ENCODE measurements at regions not wholly inside any gene's neighbourhood (a gene's known extent, or its start where the extent isn't known, plus 50 kb on each side); places are given as distances from the start of the nearest gene placed in this dataset.
"Not testable (repeated sequence)": the region's sequence is repeated elsewhere in the genome, so short reads cannot be mapped to it uniquely, and the experiment has no call there.

- DNase-seq (ENCODE audit: low read depth in 4 of 4, low spot score in 1 of 4): no peak
These were observed 105.2 kb upstream of the OR5AK2 start for GRCh38 chr11:56883371-56883987.

GRCh38 chr11:56876621-56877275, 112.0 kb upstream of the OR5AK2 start:
- no peak for DNase-seq (ENCODE audit: low read depth in 4 of 4, low spot score in 1 of 4)

DNA sequence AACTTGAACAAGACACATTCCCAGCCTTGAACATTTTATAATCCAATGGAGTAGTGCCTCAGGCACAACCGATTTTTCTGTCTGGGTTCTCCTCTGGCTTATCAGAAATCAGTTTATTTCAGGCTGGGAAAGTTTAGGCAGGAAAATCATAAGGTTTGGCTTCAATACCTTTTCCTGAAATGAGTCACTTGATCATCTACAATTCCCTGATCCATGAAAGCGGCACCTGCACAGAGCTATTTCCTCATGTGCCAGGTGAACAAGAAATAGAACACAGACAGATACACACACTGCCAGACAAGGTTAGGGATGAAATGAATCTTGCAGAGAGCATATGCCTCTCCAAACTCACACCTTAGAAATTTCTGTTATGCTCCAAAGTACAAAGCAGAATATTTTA, 106.7 kb upstream of the OR9G4 start:
- DNase-seq (ENCODE audit: low read depth in 4 of 4, low spot score in 1 of 4): no peak

DNA sequence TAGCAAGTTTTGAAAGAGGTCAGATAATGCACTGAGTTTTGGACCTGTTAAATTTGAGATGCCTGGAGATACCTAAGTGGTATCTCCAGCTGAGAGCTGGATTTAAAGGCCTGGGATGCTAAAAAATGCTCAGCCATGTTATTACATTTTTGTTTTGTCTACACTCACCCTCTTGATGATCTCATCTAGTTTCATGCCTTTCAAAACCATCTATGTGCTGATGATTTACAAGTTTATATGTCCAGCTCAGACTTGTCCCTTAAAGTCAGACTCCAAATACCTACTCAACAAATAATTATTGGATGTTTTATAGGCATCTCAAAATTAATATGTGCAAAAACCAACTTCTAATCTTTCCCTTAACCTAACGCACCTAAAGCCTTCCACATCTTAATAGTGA, 103.6 kb upstream of the OR9G4 start:
- DNase-seq (ENCODE audit: low read depth in 4 of 4, low spot score in 1 of 4): no peak

DNA sequence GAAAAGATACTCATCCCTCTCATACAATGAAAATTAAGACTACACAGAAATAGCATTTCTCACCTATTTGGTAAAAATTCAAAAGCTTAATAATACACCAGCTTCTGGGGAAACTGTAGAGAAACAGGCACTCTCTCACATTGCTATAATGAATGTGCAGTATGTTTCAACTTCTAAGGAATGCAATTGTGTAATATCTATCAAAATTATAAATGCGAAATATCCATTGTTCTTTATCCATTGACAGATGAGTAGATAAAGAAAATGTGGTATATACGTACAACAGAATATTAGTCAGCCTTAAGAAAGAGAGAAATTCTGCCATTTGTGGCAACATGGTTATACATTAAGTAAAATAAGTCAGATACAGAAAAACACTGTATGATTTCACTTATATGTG, 101.4 kb upstream of the OR9G4 start:
- no peak for DNase-seq (ENCODE audit: low read depth in 4 of 4, low spot score in 1 of 4)

DNA sequence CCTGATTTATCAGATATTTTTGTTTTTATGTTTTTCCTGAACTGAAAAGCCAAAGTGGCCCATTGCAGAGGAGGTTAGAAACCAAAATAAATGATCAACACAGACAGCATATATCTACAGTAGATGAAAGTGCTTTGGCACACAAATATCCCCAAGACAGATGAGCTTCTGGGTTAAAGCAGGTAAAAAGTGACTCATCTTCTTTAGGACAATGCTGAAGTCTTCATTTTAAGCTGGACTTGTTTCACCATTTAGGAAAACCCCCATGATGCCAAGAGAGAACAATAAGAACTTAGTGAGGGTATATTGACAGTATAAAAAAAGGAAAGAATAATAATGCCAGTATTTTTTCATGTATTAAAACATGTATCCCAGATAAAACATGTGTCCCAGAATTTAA, 100.8 kb upstream of the OR9G4 start:
- no peak for DNase-seq (ENCODE audit: low read depth in 4 of 4, low spot score in 1 of 4)

DNA sequence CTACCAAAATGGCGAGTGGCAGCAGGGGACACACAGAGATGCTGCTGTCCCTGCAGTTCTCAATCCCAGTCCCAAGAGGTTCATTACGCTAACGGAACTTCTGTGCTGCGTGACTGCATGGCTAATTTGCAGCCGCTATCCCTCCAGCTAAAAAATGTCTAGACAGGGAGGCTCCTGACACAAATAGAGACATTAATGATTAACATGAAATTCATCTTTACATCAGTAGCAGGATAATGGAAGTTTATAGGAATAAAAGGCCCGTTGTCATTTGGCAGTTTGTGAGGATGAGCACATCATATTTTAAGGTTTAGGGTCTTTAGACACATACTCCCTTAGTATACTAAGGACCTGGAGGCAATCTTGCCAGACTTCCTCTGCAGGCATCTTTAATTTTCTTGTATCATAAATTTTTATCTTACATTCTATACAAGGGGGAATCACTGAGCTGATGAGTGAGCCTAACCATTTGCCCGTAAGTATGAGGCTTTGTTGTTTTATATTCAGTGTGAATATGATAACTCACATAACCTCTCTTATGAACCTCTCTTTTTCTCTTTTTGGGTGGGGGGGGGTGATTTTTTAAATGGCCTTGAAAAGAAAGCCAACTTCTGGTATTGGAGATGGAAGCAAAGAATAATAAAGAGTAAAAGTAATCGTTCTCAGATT, 99.8 kb upstream of the OR9G4 start:
- DNase-seq (ENCODE audit: low read depth in 4 of 4, low spot score in 1 of 4): no peak

DNA sequence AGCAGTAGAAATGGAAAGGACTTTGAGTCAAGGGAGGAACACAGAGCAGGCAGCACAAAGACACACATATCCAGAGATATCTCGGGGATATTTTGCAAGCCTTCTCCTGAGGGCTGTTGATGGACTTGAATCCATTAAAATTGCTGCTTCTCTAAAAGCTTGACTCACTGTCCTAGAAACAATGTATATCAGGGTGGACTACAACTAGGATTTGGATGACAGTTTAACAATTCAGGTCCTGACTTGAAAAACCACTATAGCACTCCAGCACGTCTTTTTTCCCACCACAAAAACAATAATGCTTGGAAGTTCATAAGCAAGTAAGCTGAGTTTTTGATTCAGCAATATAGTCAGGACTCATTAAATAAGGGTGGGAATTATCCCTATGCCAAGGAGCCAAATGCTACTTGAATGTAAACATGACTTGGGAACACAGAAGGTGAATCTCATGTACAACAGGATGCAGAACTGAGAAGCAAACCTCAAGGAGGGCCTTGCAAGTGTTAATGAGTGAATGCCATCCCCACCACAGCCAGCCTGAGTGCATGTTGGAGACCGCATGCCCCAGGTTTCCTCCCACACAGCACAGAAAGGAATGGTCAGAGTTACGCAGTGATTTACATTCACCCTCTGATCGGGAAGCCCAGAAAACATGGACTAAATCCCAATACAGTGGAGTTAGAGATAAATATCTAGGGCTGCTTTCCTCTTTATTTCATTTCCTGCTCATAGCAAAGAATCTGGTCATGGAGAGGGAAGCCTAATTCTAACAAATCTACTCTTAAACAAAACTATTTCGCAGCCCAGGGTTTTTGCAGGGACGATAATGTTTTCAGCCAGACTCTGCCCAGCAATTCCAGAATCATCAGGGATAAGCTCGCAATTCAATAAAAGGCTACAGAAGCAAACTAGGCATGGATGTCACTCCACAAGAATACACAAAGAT, 98.4 kb upstream of the OR9G4 start:
- DNase-seq (ENCODE audit: low read depth in 4 of 4, low spot score in 1 of 4): no peak

DNA sequence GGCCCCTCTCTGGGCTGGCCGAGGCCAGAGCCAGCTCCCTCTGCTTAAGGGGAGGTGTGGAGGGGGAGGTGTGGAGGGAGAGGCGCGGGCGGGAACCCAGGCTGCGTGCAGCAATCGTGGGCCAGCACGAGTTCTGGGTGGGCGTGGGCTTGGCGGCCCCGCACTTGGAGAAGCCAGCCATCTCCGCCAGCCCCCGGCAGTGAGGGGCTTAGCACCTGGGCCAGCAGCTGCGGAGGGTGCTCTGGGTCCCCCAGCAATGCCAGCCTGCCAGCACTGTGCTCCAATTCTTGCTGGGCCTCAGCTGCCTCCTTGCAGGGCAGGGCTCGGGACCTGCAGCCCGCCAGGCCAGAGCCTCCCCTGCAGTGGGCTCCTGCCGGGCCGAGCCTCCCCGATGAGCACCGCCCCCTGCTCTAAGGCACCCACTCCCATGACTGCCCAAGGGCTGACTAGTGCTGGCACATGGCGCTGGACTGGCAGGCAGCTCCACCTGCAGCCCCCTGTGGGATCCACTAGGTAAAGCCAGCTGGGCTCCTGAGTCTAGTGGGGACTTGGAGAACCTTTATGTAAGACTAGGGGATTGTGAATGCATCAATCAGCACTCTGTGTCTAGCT, 96.7 kb upstream of the OR9G4 start:
- DNase-seq (ENCODE audit: low read depth in 4 of 4, low spot score in 1 of 4): no peak

DNA sequence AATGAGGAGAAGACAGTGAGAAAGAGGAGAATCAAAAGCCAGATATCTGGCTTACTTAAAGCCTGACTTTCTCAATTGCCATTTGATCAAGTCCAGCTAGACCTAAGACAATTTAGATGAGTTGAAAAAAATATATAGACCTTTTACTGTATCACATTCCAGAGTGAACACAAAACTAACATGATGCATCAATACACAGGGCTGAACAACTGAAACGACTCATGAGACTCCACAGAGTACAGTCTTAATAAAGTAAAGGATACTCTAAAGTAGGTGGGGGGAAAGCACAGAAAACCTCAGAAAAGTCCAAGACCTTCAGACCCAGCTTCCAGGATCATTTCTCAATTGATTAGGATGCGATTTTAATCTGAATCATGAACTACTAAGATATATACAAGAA, 95.3 kb upstream of the OR9G4 start:
- DNase-seq (ENCODE audit: low read depth in 4 of 4, low spot score in 1 of 4): no peak

DNA sequence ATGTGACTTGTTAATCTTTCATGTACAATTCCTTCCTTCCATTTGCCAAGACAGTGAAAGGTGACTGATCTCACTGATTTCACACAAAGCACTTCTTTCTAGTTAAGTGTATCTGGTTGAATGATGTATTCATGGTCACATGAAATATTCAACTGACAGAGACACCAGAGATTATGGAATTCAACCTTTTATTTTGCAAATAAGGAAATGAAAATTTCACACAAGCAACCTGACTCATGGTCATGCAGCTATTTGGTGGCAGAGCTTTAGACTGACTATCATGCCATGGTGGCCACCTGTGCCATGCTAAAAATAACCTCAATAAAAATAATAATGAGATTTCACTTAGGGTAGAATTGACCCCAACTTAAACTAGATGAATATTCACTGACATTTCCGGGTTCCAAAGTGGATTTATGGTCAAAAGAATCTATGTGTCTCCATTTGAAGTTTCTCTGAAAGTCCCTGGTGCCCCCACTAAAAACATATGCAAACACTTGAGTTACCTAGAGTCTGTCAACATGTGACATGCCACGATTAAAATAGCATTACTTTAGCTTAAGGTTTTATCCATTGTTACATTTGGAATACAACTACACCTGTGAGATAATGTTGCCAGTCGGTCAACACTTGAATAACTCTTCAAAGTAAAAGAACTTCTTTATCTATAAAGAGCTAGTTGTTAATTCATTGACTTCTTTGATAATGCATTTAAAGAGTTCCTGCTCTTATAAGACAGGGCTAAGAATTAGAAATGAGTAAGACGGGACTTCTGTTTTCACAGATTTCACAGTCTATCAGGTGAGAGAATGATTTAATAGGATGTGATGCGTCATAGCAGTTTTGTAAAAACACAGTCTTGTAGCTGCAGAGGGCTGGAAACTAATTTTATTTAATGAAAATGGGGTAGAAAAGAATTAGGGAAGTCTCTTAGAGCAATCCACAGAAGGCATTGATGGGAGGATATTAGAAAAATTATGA, 94.6 kb upstream of the OR9G4 start:
- DNase-seq (ENCODE audit: low read depth in 4 of 4, low spot score in 1 of 4): no peak

- peak in 1 of 4 experiments; percentile 9 for DNase-seq (ENCODE audit: low read depth in 4 of 4, low spot score in 1 of 4)
These were observed 92.8 kb upstream of the OR9G4 start for GRCh38 chr11:56841210-56841810.

DNA sequence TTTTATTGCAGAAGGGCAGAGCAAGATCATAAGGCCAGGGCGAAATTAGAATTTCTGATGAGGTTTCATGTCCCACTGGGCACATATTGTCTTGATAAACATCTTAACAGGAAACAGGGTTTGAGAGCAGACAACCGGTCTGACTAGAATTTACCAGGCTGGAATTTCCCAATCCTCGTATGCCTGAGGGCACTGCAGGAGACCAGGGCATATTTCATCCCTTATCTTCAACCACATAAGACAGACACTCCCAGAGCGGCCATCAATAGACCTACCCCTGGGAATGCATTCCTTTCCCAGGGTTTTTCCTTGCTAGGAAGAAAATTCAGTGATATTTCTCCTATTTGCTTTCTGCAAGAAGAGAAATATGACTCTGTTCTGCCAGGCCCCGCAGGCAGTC, 78.9 kb upstream of the OR9G4 start:
- DNase-seq (ENCODE audit: low read depth in 4 of 4, low spot score in 1 of 4): not testable (repeated sequence)

GRCh38 chr11:56819916-56820315, 71.4 kb upstream of the OR9G4 start:
- no peak for DNase-seq (ENCODE audit: low read depth in 4 of 4, low spot score in 1 of 4)

DNA sequence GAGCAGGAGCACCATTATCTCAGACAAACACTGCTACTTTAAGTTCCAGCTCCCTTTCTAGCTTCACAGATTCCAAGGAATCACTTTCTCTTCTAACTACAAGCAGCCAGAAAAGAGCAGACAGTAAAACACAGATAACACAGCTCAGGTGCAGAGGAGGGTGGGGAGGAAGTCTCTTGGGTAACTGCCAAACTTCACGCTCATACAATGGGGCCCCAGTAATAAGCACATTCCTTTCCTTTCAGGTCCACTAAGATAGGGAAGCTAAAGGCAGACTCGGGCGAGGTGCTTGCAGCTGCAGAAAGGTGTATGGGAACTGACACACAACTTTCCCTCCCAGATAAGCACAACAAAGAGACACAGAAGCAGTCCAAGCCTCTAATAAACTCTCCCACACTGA, 69.2 kb upstream of the OR9G4 start:
- no peak for DNase-seq (ENCODE audit: low read depth in 4 of 4, low spot score in 1 of 4)

GRCh38 chr11:56816259-56816658, 67.8 kb upstream of the OR9G4 start:
- DNase-seq (ENCODE audit: low read depth in 4 of 4, low spot score in 1 of 4): no peak

DNA sequence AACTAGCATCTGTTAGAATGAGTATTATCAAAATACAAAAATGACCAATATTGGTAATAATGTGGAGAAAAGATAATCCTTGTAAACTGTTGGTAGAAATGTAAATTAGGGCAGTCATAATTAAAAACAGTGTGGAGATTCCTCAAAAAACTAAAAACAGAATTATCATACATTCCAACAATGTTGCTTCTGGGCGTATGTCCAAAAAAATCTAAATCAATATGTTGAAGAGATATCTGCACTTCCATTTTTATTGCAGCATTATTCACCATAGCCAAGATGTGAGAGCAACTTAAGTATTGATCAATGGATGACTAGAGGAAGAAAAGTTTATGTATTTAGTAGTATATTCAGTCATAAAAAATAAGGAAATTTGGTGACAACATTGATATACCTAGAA, 59.8 kb upstream of the OR9G4 start:
- no peak for DNase-seq (ENCODE audit: low read depth in 4 of 4, low spot score in 1 of 4)

DNA sequence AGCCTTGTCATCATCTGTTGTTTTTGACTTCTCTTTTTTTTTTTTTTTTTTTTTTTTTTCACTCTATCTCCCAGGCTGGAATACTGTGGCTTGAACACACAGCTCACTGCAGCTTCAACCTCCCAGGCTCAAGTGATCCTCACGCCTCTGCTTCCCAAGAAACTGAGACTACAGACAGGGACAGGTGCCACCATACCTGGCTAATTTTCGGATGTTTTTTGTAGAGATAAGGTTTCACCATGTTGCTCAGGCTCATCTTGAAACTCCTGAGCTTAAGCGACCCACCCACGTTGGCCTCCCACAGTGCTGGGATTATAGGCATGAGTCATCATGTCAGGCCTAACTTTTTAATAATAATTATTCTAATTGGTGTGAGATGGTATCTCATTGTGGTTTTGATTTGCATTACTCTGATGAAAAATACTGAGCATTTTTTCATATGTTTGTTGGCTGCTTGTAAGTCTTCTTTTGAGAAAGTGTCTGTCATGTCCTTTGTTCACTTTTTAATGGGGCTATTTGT, 51.3 kb upstream of the OR9G4 start:
- DNase-seq (ENCODE audit: low read depth in 4 of 4, low spot score in 1 of 4): no peak

Measured in stimulated activated CD4-positive, alpha-beta T cell treated with anti-CD3 and anti-CD28 coated beads, Interleukin-1b, Interleukin-23, amount 100 ng/mL, for 24 hours (primary cell).